Pancreas (tissue), 10 donors: ENCODE measurements at regions not wholly inside any gene's neighbourhood (a gene's known extent, or its start where the extent isn't known, plus 50 kb on each side); places are given as distances from the start of the nearest gene placed in this dataset.

Experiments
- ATAC-seq, 4 donors: fragments of 200-7000 bp; cut with Tn5 transposase; one replicate each; pipeline versions ENCODE4 v1.8.0 to v1.9.1; 2020; ENCODE audit warnings: mild to moderate bottlenecking in 4 of 4, moderate library complexity in 4 of 4
- DNase-seq, 6 donors: peaks; one replicate each; pipeline ENCODE4 v3.0.0-alpha.2; 2020
- FAIRE-seq: peaks from 2 replicates; lab custom pipeline; 2012; peaks lifted over from hg19 to GRCh38; lab: Jason Lieb, UNC
- H3K27ac ChIP-seq, 4 donors: fragments of 200-600 bp; sonication (generic); 1 replicate in 3 of 4; 2 replicates in 1 of 4; pipeline versions ENCODE4 v1.5.0 to v1.8.0; 2020
- H3K27me3 ChIP-seq, 4 donors: fragments of 200-600 bp; one replicate each; pipeline ENCODE4 v1.8.0; 2021
- H3K36me3 ChIP-seq, 3 donors: fragments of 200-600 bp; sonication (generic) in 1 of 3; one replicate each; pipeline versions ENCODE4 v1.5.0 to v1.8.0; 2020 to 2021
- H3K4me1 ChIP-seq, 3 donors: fragments of 200-600 bp; one replicate each; pipeline ENCODE4 v1.8.0; 2021
- H3K4me3 ChIP-seq, 4 donors: fragments of 200-600 bp; sonication (generic) in 2 of 4; one replicate each; pipeline versions ENCODE4 v1.5.0 to v1.8.0; 2020 to 2021
- H3K9me3 ChIP-seq, 4 donors: fragments of 200-600 bp; one replicate each; pipeline ENCODE4 v1.8.0; 2021
- WGBS, 2 donors: extraction: QIAGEN DNeasy Blood & Tissue Kit; methylation state at CpG; one replicate each; pipeline ENCODE4 v1.1.7; 2013; 5-methylcytosine and 5-hydroxymethylcytosine counted together
- intact Hi-C, 3 donors: fragments of 100-400 bp; cut with DNase I; formaldehyde crosslinking; loops; one replicate each; pipeline versions ENCODE4 v1.11.1 to v1.14.2; 2022
- TF ChIP-seq, protein P1 (sequence below), 4 donors: fragments of 200-600 bp; sonication (generic) in 3 of 4; IDR thresholded peaks; one replicate each; pipeline versions ENCODE4 v1.5.0 to v1.8.0; 2021; ENCODE audit warnings: antibody characterized with exemption in 4 of 4
- donor health status: healthy with polysubstance abuse.
- donor health status: DM: no; HTN: no; CAD: no; lungs with moderate emphysema.
- donor health status: DM: no; HTN: no; CAD: no.
- donor health status: control.
- donor health status: control.
- donor health status: Bipolar disorder and iron deficiency.
- donor health status: DM: yes; HTN: yes; CAD: no.
- donor health status: DM: no; HTN: no; CAD: no.
- donor health status: DM: no; HTN: no; CAD: no.
- donor health status: DM: yes; HTN: yes; CAD: no.

DNA sequence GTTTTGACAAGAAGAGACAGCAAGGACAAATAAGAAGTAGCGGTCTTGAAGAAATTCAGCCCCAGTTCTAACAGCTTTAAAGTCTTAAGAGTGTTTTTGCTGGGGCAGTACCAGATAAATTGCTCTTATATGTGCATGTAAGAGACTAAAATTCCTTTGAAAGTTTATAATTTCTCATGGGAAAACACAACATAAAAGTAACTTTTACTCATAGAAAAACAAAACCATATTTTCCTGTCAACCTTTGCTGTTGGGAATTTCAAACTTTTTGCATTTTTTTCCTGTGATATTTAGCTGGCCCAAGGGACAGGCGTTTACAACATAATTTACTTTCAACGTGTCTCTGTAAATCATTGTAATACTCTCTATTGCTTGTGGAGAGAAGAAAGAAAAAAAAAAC lies 767.8 kb upstream of the ZEB2 start:
- FAIRE-seq = no peak
- TF ChIP-seq, protein P1, sequence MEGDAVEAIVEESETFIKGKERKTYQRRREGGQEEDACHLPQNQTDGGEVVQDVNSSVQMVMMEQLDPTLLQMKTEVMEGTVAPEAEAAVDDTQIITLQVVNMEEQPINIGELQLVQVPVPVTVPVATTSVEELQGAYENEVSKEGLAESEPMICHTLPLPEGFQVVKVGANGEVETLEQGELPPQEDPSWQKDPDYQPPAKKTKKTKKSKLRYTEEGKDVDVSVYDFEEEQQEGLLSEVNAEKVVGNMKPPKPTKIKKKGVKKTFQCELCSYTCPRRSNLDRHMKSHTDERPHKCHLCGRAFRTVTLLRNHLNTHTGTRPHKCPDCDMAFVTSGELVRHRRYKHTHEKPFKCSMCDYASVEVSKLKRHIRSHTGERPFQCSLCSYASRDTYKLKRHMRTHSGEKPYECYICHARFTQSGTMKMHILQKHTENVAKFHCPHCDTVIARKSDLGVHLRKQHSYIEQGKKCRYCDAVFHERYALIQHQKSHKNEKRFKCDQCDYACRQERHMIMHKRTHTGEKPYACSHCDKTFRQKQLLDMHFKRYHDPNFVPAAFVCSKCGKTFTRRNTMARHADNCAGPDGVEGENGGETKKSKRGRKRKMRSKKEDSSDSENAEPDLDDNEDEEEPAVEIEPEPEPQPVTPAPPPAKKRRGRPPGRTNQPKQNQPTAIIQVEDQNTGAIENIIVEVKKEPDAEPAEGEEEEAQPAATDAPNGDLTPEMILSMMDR (IDR thresholded peaks at IDR 0.05) = no peak
- Histone ChIP-seq H3K4me3 (no peak overlapping the region), H3K4me1 (no peaks in the 10 kb centered on the region), H3K27me3 (no peaks in the 10 kb centered on the region), H3K27ac (no peak overlapping the region), H3K36me3 (no peaks in the 10 kb centered on the region), H3K9me3 (no peaks in the 10 kb centered on the region)
- no peak for ATAC-seq
- intact Hi-C loops = no loop called here
- no peak for DNase-seq
- WGBS, 2 donors = 62 to 66% methylated on average over 3 of the region's 3 CpGs

DNA sequence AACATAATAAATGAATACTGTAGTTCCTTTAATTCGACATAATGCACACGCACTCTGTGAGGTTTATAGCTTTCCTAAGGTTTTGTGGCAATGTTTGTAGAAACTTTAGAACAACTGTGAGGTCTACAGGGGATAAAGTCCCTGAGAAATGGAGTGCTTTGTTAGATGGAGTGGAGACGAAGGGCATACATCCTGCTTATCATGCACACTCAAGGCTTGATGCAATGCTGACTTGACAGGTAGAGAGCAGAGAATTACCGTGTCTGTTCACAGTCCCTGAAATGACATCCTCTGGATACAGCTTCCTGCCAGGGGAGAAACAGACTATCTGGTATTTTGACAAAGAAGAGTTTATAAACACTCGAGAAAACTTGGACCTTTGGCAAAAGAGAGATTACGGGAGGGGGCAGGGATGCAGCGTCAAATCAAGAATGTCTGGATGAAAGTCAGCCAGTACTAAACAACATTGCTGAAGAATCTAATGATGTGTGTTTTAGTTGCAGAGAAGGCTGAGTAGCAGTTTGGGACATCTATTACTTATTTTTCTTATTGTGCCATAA lies 766.9 kb upstream of the ZEB2 start:
- no peak for DNase-seq
- WGBS, 2 donors = 80 to 81% methylated on average over 7 of the region's 7 CpGs
- FAIRE-seq = no peak
- no peak for ATAC-seq
- H3K36me3 ChIP-seq = no peaks in the 10 kb centered on the region
- intact Hi-C loops = no loop called here
- no peaks in the 10 kb centered on the region for H3K4me1 ChIP-seq
- no peak overlapping the region for H3K27ac ChIP-seq
- H3K27me3 ChIP-seq = no peaks in the 10 kb centered on the region
- no peak overlapping the region for H3K4me3 ChIP-seq
- no peaks in the 10 kb centered on the region for H3K9me3 ChIP-seq
- TF ChIP-seq, protein P1 (IDR thresholded peaks at IDR 0.05) = no peak

DNA sequence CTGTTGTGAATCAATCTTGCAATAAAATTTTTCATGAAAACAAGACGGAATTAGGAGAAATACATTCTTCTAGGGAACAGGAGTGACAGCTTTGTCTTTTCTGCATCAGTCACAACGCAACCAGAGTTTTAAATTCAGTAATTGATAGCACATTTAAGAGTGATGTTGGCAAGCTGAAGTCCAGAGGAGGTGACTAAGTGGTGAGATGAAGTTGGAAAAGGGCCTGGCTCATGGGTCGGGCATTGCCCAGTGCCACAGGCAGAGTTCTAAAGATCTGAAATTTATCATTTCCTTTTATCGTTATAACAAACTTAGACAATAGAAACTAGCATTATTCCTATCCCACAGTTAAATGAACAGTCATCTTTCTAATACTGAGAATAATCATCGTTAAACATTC lies 764.6 kb upstream of the ZEB2 start:
- Histone ChIP-seq H3K27me3 (no peaks in the 10 kb centered on the region), H3K36me3 (no peaks in the 10 kb centered on the region), H3K4me1 (no peaks in the 10 kb centered on the region), H3K9me3 (no peaks in the 10 kb centered on the region), H3K27ac (no peak overlapping the region), H3K4me3 (no peak overlapping the region)
- DNase-seq (no peak), FAIRE-seq (no peak), ATAC-seq (no peak)
- 77 to 91% methylated on average over 5 of the region's 5 CpGs for WGBS, 2 donors
- intact Hi-C loops = no loop called here
- TF ChIP-seq, protein P1 (IDR thresholded peaks at IDR 0.05) = no peak

DNA sequence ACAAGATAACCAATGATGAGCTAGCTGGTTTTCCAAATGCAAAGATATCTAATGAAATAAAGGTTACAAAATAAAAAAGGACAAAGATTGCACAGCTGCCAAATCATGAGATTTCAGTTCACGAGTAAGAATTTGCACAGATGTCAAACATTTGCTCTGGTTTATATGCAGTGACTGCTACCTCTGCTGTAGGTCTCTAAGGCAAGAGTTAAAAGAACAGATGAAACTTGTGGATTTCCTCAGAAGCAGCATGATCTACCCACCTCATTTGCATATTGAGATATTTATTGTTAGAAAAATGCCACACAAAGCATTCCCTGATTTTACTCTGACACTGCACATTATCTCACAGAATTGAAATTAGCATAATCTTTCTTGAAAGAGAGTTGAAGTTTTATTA lies 763.2 kb upstream of the ZEB2 start:
- Histone ChIP-seq H3K36me3 (no peaks in the 10 kb centered on the region), H3K4me3 (no peak overlapping the region), H3K27ac (no peak overlapping the region), H3K27me3 (no peaks in the 10 kb centered on the region), H3K9me3 (no peaks in the 10 kb centered on the region), H3K4me1 (no peaks in the 10 kb centered on the region)
- FAIRE-seq (no peak), ATAC-seq (no peak), DNase-seq (no peak)
- TF ChIP-seq, protein P1 (IDR thresholded peaks at IDR 0.05) = no peak
- 37 to 51% methylated on average over 1 of the region's 1 CpG for WGBS, 2 donors
- intact Hi-C loops = no loop called here

DNA sequence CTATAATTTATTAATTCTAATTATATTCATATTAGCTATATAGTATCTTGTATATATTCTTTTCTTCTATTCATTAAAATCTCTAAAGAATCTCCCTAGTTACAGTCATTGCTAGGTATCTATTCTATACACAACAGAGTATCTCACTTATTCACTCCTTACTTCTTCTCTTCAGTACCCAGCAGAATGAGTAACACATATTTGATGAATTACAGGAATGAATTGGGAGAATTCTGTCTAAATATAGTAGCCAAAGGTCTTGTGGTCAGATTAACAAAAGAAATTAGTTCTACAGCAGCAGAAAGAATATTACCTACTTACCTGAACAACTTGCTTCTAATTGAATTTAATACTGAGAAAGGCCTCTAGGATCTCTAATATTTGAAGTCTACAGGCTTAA lies 758.0 kb upstream of the ZEB2 start:
- DNase-seq (no peak), ATAC-seq (no peak), FAIRE-seq (no peak)
- intact Hi-C loops = no loop called here
- Histone ChIP-seq H3K4me3 (no peak overlapping the region), H3K36me3 (no peaks in the 10 kb centered on the region), H3K4me1 (no peaks in the 10 kb centered on the region), H3K9me3 (no peaks in the 10 kb centered on the region), H3K27me3 (no peaks in the 10 kb centered on the region), H3K27ac (no peak overlapping the region)
- TF ChIP-seq, protein P1 (IDR thresholded peaks at IDR 0.05) = no peak
